Panc1 (cell line): ENCODE measurements at regions not wholly inside any gene's neighbourhood (a gene's known extent, or its start where the extent isn't known, plus 50 kb on each side); places are given as distances from the start of the nearest gene placed in this dataset.

Source experiments
- ATAC-seq: fragments of 200-7000 bp; cut with Tn5 transposase; 2 replicates; pipeline ENCODE4 v1.9.1; 2020; ENCODE audit warnings: mild to moderate bottlenecking, moderate library complexity
- BruUV-seq: library from RNA; stranded (reverse); fragments of 400-500 nt; replicated peaks from 2 replicates; lab custom pipeline; 2021; lab: Mats Ljungman, UMichigan
- CTCF ChIA-PET: fragments of 300-600 bp; sonication (Branson Sonifier 250); formaldehyde crosslinking; loops from one replicate; lab custom pipeline; 2022; ENCODE audit warnings: antibody characterized with exemption; lab: Charles Lee
- POLR2A ChIA-PET: fragments of 300-600 bp; sonication (Branson Sonifier 250); formaldehyde crosslinking; loops from one replicate; lab custom pipeline; 2022; ENCODE audit warnings: antibody characterized with exemption; lab: Charles Lee
- DNase-seq: peaks from one replicate; pipeline ENCODE4 v3.0.0-alpha.2; 2010; ENCODE audit warnings: low read depth, low spot score
- H3K27ac ChIP-seq: 2 replicates; pipeline ENCODE4 v1.5.1; 2011; ENCODE audit warnings: mild to moderate bottlenecking, low read length, inconsistent platforms
- H3K27me3 ChIP-seq: fragments of 200-500 bp; sonication (Bioruptor generic); 2 replicates; pipeline ENCODE4 v1.6.0; 2014; ENCODE audit warnings: low read length, inconsistent platforms; ENCODE audit not compliant: control insufficient read depth, insufficient read depth
- H3K36me3 ChIP-seq: fragments of 200-500 bp; sonication (Bioruptor generic); 2 replicates; pipeline ENCODE4 v1.5.1; 2014; ENCODE audit warnings: inconsistent platforms, mild to moderate bottlenecking, low read length, moderate library complexity; ENCODE audit not compliant: control insufficient read depth, insufficient read depth
- H3K4me1 ChIP-seq: 2 replicates; pipeline ENCODE4 v1.5.1; 2011; ENCODE audit warnings: inconsistent platforms, mild to moderate bottlenecking, low read length, moderate library complexity; ENCODE audit not compliant: control insufficient read depth, insufficient read depth
- H3K4me3 ChIP-seq, 2 experiments: 2 replicates each; pipeline ENCODE4 v1.5.1; 2011 to 2012; ENCODE audit warnings: low read depth in 2 of 2, low read length in 2 of 2, mild to moderate bottlenecking in 2 of 2, inconsistent platforms in 1 of 2, moderate library complexity in 1 of 2
- H3K9me3 ChIP-seq: fragments of 200-500 bp; sonication (Bioruptor generic); 2 replicates; pipeline ENCODE4 v1.5.1; 2014; ENCODE audit warnings: low read depth, mild to moderate bottlenecking, inconsistent platforms, low read length, moderate library complexity; ENCODE audit not compliant: control insufficient read depth, insufficient read depth
- POLR2AphosphoS5 ChIP-seq: IDR thresholded peaks from 2 replicates; pipeline ENCODE4 v1.6.1; 2012; ENCODE audit warnings: mild to moderate bottlenecking, low read depth, low read length, moderate library complexity
- SIN3A ChIP-seq: IDR thresholded peaks from 2 replicates; pipeline ENCODE4 v1.6.1; 2012; ENCODE audit warnings: low read depth, mild to moderate bottlenecking, low read length, moderate library complexity, borderline replicate concordance; ENCODE audit not compliant: insufficient read depth
- TCF7L2 ChIP-seq: IDR thresholded peaks from 2 replicates; pipeline ENCODE4 v1.6.1; 2011; ENCODE audit warnings: mild to moderate bottlenecking, low read depth, low read length, inconsistent platforms
- in situ Hi-C: cut with HindIII; loops from 2 replicates; pipeline ENCODE4 v1.10.0; 2016; ENCODE audit warnings: low sequenced_read_pairs, low pct_unique_long_range_greater_than_20kb
- intact Hi-C: fragments of 100-400 bp; cut with micrococcal nuclease; formaldehyde crosslinking; loops from one replicate; pipeline ENCODE4 v1.10.0; 2022; ENCODE audit not compliant: unreplicated experiment
- TF ChIP-seq, protein P1 (sequence below), 2 experiments: IDR thresholded peaks; 2 replicates each; pipeline ENCODE4 v1.6.1; 2011 to 2012; ENCODE audit warnings: low read depth in 2 of 2, control low read depth in 1 of 2, low read length in 1 of 2, mild to moderate bottlenecking in 1 of 2, moderate library complexity in 1 of 2; ENCODE audit not compliant: insufficient read depth in 1 of 2
- TF ChIP-seq, protein P2 (sequence below): fragments of 450-650 bp; IDR thresholded peaks from 2 replicates; pipeline ENCODE4 v1.5.1; 2017; ENCODE audit warnings: mild to moderate bottlenecking

DNA sequence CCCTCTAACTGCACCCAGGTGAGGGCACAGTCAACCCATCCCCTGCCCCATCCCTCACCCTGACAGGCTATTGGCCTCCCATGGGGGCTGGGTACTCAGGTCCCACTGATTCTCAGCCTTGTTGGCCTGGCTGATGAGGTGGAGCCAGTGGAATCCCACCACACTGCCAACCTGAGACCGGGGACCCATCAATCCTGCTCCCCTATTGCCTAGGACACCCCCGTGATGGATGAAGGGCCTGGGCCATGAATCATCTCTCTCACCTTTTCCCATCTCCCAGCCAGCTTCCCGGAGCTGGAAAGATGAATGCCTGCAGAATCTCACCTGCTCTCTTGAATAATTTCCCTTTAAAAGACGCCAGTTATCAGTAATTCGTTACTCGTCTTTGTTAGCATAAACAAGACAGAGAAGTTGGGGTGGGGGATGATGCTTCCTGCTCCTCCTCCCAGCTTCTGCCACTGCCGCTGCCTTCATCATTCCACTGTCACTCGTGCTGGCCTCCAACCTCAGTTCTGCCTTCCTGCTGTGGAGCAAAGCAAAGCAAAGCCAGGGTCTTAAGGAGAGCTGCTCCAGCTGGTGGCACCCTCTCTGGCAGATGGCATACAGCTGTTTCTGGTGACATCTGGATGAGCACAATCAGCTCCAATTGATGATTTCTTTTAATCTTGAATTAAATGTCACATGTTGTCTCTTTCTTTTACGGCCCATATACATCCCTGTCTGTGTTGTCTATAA, 204.0 kb upstream of the NECTIN1 start:
- ChIA-PET POLR2A (no interaction called here), CTCF (no interaction called here)
- no peaks in the 10 kb centered on the region for H3K9me3 ChIP-seq
- in situ Hi-C loops (no loop called here), intact Hi-C loops (no loop called here)
- H3K27ac ChIP-seq, result no peak overlapping the region
- H3K27me3 ChIP-seq, result peaks cover 34% of the 10 kb centered on the region
- H3K4me3 ChIP-seq, result no peak overlapping the region
- BruUV-seq, result no TSS peak
- TF ChIP-seq, protein P1, sequence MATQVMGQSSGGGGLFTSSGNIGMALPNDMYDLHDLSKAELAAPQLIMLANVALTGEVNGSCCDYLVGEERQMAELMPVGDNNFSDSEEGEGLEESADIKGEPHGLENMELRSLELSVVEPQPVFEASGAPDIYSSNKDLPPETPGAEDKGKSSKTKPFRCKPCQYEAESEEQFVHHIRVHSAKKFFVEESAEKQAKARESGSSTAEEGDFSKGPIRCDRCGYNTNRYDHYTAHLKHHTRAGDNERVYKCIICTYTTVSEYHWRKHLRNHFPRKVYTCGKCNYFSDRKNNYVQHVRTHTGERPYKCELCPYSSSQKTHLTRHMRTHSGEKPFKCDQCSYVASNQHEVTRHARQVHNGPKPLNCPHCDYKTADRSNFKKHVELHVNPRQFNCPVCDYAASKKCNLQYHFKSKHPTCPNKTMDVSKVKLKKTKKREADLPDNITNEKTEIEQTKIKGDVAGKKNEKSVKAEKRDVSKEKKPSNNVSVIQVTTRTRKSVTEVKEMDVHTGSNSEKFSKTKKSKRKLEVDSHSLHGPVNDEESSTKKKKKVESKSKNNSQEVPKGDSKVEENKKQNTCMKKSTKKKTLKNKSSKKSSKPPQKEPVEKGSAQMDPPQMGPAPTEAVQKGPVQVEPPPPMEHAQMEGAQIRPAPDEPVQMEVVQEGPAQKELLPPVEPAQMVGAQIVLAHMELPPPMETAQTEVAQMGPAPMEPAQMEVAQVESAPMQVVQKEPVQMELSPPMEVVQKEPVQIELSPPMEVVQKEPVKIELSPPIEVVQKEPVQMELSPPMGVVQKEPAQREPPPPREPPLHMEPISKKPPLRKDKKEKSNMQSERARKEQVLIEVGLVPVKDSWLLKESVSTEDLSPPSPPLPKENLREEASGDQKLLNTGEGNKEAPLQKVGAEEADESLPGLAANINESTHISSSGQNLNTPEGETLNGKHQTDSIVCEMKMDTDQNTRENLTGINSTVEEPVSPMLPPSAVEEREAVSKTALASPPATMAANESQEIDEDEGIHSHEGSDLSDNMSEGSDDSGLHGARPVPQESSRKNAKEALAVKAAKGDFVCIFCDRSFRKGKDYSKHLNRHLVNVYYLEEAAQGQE (IDR thresholded peaks at IDR 0.05; ENCODE audit: insufficient read depth in 1 of 2, low read depth in 2 of 2, low read length in 1 of 2), result no peak
- TF ChIP-seq, protein P2, sequence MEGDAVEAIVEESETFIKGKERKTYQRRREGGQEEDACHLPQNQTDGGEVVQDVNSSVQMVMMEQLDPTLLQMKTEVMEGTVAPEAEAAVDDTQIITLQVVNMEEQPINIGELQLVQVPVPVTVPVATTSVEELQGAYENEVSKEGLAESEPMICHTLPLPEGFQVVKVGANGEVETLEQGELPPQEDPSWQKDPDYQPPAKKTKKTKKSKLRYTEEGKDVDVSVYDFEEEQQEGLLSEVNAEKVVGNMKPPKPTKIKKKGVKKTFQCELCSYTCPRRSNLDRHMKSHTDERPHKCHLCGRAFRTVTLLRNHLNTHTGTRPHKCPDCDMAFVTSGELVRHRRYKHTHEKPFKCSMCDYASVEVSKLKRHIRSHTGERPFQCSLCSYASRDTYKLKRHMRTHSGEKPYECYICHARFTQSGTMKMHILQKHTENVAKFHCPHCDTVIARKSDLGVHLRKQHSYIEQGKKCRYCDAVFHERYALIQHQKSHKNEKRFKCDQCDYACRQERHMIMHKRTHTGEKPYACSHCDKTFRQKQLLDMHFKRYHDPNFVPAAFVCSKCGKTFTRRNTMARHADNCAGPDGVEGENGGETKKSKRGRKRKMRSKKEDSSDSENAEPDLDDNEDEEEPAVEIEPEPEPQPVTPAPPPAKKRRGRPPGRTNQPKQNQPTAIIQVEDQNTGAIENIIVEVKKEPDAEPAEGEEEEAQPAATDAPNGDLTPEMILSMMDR, result no peak
- TF ChIP-seq TCF7L2 (no peak), POLR2AphosphoS5 (no peak), SIN3A (no peak)
- DNase-seq (no peak), ATAC-seq (no peak)
- H3K4me1 ChIP-seq, result no peaks in the 10 kb centered on the region
- no peaks in the 10 kb centered on the region for H3K36me3 ChIP-seq

DNA sequence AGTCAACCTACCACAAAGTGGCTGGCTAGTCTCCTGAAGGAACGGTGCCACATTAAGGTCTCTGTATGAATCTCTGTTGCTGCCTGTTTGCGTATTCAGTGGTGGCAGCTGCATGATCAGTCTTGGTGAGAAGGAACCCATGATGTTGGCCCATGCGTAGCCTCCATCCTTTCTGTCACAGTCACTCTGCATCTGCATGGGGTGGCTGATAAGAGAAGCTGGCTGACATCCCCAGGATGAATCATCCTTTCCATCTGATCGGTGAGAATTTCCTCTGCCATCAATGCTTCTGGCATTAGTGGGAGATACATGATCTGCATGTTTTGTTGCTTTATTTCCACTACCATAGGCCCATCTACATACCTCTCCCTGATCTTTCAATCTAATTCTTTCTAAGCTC, 199.0 kb upstream of the NECTIN1 start:
- H3K4me3 ChIP-seq, result no peak overlapping the region
- TF ChIP-seq POLR2AphosphoS5 (no peak), SIN3A (no peak), TCF7L2 (no peak)
- TF ChIP-seq, protein P2, result no peak
- TF ChIP-seq, protein P1 (IDR thresholded peaks at IDR 0.05; ENCODE audit: insufficient read depth in 1 of 2, low read depth in 2 of 2, low read length in 1 of 2), result no peak
- CTCF ChIA-PET, result no interaction called here
- no peaks in the 10 kb centered on the region for H3K9me3 ChIP-seq
- H3K27ac ChIP-seq, result no peak overlapping the region
- no TSS peak for BruUV-seq
- intact Hi-C loops, result no loop called here
- no peak for DNase-seq
- in situ Hi-C loops, result no loop called here
- no peaks in the 10 kb centered on the region for H3K4me1 ChIP-seq
- ATAC-seq, result no peak
- peaks cover 43% of the 10 kb centered on the region for H3K27me3 ChIP-seq
- POLR2A ChIA-PET, result no interaction called here
- H3K36me3 ChIP-seq, result no peaks in the 10 kb centered on the region
